HG03565 (cell line): ENCODE measurements at regions not wholly inside any gene's neighbourhood (a gene's known extent, or its start where the extent isn't known, plus 50 kb on each side); places are given as distances from the start of the nearest gene placed in this dataset.
A peak's percentile ranks its signal among the peaks of the same experiment; 100 is the strongest.
"Not testable (repeated sequence)": the region's sequence is repeated elsewhere in the genome, so short reads cannot be mapped to it uniquely, and the experiment has no call there.

Experiments
- ATAC-seq: cut with Tn5 transposase; IDR thresholded peaks from one replicate; pipeline ENCODE4 v1.9.1; 2021; ENCODE audit warnings: mild to moderate bottlenecking, moderate library complexity; ENCODE audit not compliant: unreplicated experiment

DNA sequence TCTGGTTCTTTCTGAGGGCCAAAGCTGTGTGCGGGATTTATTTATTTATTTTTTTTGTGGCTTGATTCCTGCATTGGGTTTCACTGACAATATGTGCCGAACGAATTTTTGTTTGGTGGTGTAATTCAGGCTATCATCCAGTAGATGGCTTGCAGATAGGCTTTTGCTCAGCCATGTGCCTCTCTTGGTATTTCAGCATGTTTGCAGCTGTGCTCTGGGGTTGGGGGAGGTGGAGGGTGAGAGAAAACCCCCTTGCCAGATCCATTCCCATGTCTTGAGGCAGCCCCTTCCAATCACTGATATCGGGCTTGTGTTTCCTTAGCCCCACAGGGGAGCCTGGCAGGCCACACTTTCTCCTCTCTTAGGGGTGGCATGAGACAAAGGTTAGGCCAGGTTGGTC, 302.4 kb downstream of the PTGER3 start:
- ATAC-seq: peak; percentile 63

DNA sequence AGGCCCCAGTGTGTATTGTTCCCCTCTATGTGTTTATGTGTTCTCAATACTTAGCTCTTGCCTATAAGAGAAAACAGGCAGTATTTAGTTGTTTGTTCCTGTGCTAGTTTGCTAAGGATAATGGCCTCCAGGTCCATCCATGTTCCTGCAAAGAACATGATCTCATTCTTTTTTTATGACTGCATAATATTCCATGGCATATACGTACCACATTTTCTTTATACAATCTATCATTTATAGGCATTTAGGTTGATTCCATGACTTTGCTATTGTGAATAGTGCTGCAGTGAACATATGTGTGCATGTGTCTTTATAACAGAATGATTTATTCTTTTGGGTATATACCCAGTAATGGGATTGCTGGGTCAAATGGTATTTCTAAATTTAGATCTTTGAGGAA, 301.6 kb downstream of the PTGER3 start:
- not testable (repeated sequence) for ATAC-seq

DNA sequence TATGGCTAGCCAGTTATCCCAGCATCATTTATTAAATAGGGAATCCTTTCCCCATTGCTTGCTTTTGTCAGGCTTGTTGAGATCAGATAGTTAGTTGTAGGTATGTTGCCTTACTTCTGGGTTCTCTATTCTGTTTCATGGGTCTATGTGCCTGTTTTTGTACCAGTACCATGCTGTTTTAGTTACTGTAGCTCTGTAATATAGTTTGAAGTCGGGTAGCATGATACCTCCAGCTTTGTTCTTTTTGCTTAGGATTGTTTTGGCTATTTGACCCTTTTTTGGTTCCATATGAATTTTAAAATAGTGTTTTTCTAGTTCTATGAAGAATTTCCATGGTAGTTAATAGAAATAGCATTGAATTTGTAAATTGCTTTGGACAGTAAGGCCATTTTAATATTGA, 300.5 kb downstream of the PTGER3 start:
- not testable (repeated sequence) for ATAC-seq

- ATAC-seq: not testable (repeated sequence)
Measured at GRCh38 chr1:70751676-70752287, 295.8 kb downstream of the PTGER3 start.

DNA sequence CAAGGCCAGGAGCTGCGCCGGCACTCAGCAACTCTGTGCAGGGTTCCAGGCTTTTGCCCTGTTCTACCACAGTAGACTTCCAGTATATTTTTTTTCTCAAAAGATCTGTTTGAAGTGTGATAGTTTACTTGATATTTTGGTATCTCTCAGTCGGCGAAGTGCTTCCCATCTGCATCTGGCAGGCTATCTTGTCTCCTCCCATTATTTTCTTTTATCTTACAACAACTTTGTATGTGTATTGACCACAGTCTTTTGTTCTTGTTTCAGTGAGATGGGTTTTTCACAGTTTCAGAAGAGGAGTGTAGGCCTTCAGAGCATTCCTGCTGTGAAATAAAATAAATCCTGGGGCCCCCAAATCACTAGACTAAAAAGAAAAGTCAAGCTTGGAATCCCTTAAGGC, 292.9 kb downstream of the PTGER3 start:
- ATAC-seq: no peak

DNA sequence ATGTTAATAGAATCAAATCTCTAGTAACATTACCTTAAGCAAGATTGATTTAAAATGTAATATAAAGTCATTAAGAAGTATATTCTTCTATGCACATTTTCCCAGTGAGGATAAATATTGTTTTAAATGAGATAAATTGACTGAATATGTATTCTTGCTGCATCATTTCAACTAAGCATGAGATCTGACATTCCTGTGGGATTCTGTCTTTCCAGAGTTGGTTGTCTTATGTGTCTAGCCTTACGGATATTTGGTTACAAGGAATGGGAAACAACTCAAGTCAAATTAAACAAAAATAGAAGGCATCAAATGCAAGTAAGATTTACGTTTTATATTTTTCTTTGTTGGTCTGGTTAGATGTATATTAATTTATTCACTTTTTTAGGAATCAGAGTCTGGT, 287.5 kb downstream of the PTGER3 start:
- no peak for ATAC-seq

GRCh38 chr1:70762386-70762785, 285.2 kb downstream of the PTGER3 start:
- ATAC-seq: no peak

GRCh38 chr1:70764747-70765146, 282.9 kb downstream of the PTGER3 start:
- no peak for ATAC-seq

DNA sequence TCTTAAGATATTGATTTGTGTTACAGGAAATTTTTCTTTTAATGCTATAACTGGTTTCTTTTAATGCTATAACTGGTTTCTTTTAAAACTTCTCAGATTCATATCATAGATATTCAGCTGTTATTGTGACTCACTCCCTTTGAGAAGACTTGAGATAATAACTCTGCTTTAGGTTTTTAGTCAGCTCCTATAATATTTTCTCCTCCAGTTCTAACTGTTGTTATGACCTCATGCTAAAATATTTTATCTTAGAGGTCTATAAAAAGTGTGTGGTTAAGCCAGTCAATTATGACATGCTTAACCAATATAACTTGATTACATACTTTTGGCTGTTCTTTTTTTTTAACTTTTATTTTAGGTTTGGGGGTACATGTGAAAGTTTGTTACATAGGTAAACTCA, 280.2 kb downstream of the PTGER3 start:
- ATAC-seq: no peak

DNA sequence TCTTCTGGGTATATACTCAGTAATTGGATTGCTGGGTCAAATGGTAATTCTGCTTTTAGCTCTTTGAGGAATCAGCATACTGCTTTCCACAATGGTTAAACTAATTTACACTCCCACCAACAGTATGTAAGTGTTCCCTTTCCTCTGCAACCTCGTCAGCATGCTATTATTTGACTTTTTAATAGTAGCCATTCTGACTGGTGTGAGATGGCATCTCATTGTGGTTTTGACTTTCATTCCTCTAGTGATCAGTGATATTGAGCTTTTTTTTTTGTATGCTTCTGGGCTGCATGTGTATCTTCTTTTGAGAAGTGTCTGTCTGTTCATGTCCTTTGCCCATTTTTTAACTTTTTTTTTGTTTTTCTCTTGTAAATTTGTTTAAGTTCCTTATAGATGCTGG, 279.4 kb downstream of the PTGER3 start:
- no peak for ATAC-seq

- no peak for ATAC-seq
Measured at GRCh38 chr1:70778056-70778762, 269.4 kb downstream of the PTGER3 start.

DNA sequence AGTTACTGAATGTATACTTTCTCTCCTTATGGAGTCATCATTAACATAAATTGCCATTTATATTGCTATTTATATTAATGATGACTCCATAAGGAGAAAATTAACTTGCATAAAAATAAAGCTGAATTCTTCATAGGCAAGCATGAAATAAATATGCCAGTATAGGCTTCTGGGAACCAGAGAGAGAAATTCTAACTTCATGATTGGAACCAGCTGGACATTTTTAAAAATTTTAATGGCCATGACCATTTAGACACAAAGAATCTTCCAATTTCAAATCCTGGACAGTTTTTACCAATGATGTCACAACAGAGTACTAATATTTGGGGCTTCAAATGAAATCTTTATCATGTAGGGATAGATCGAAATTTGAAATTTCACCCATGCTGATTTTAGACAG, 268.7 kb downstream of the PTGER3 start:
- no peak for ATAC-seq

GRCh38 chr1:70779571-70779970, 268.0 kb downstream of the PTGER3 start:
- no peak for ATAC-seq

DNA sequence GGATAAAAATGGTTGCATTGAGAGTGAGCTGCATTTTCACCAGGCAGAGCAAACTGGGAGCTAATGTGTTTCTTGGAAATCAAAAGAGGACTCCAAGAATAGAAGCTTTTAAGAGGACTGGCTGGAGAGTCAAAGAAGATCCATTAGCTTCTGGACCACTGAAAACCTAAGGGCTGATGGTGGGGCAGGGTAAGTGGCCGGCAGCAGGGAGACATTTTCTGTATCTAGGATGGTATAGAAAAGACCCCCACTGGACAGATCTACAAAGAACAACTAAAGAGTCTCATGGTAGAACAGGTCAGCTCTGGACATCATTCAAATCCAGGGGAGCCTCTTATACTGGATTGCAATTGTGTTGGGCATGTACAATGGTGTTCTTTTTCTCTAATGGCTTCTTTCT, 262.3 kb downstream of the PTGER3 start:
- ATAC-seq: no peak

DNA sequence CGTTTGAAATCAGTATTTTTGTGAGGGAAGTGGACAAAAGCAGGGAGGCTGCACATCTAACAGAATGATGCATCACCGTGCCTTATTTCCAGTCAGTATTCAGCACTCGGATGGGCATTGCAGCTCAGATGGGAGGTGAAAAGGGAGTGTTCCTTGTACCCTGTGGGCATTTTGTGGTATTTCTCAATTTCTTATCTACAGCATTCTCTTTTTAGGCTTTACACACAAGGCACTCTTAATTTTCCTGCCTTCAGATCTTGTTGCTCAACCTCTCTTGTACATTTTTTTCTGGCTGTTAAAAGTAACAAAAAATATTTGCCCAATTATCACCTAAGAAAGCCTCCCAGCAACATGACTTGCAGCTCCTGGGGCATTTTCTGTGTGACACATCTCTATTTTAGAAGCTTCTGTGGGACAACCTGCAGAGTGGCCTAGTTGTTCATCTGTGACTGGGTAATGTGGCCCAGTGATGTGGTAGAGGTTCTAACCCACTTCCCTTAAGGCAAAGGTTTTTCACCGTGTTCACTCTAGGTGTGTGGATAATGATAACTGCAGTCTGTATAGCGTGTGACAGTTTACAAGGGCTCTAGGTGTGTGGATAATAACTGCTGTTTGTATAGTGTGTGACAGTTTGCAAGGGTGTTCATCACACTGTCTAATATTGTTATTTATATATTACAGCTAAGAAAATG, 257.2 kb downstream of the PTGER3 start:
- no peak for ATAC-seq

GRCh38 chr1:70795064-70795463, 252.6 kb downstream of the PTGER3 start:
- not testable (repeated sequence) for ATAC-seq

DNA sequence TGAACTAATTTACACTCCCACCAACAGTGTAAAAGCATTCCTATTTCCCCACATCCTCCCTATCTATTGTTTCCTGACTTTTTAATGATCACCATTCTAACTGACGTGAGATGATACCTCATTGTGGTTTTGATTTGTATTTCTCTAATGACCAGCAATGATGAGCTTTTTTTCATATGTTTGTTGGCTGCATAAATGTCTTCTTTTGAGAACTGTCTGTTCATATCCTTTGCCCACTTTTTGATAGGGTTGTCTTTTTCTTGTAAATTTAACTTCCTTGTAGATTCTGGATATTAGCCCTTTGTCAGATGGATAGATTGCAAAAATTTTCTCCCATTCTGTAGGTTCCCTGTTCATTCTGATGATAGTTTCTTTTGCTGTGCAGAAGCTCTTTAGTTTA, 251.3 kb downstream of the PTGER3 start:
- not testable (repeated sequence) for ATAC-seq

DNA sequence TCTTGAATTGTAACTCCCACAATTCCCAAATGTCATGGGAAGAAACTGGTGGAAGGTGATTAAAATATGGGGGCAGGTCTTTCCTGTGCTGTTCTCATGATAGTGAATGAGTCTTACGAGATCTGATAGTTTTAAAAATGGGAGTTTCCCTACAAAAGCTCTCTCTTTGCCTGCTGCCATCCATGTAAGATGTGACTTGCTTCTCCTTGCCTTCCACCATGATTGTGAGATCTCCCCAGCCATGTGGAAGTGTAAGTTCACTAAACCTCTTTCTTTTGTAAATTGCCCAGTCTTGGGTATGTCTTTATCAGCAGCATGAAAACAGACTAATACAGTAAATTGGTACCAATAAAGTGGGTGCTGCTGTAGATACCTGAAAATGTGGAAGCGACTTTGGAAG, 245.0 kb downstream of the PTGER3 start:
- not testable (repeated sequence) for ATAC-seq

- ATAC-seq: no peak
Measured at GRCh38 chr1:70805641-70806040, 242.0 kb downstream of the PTGER3 start.

DNA sequence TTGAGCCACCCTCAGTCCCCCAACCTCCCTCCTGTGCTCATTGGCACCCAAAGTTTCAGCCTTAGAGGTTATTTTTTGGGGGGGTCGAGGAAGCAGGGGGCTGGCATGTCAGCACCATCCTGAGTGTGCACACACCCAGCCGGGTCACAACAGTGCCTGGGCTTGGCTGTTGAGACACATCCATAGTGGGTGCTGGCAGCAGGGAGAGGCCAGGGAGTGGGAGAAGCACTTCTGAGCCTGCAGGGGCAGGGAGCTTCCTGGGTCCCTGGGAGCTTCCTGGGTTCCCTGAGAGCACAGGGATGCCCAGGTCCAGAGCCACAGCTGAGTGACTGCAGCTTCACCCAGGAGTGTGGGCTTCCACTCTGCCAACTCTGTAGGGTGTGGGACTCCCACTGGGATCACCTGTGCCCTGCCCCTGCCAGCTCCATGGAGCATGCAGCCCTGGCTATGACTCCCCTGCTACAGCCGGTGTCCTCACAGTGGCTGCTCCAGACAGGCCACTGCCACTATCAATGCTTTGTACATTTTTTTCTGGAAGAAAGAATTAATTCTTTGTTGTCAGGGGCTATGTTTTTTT, 240.4 kb downstream of the PTGER3 start:
- no peak for ATAC-seq

DNA sequence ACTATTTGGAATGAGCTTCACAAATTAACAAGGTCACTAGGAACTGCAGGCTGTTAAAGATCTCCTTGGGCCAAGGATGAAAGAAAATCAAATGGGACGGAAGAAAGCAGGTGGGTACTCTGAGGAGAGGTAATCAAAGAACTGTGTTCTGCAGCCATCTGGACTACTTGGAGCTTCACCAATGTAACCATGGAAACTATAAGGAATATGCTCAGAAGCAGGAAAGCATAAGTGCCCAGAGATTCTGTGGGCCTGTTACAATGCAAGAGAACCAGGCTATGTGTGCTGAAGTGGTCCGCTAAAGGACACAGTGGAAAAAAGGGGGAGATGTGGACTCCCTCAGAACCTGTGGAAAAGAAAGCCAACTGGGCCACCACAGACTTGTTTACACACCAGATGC, 238.5 kb downstream of the PTGER3 start:
- ATAC-seq: no peak

DNA sequence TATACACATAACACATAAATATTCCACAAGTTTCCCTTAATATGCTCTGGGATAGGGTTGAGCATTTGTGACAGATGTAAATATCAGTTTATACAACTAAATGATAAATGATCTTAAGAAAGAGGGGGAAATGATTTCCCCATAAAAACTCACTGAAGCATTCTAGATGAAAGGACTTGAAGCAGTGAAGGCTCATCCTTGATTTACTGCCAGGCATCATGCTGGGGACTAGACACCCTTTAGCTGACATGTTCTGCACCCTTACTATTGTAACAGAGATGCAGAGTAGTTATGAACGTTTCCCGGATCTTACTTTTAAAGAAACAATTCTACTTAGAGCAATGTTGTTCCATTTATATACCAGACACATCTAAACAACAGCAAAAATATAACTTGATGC, 235.8 kb downstream of the PTGER3 start:
- no peak for ATAC-seq
